SK-N-SH treated with all-trans-retinoic acid at 6 μM for 48 hours (cell line): ENCODE measurements at regions not wholly inside any gene's neighbourhood (a gene's known extent, or its start where the extent isn't known, plus 50 kb on each side); places are given as distances from the start of the nearest gene placed in this dataset.

ENCODE experiments used
- ATAC-seq: fragments of 200-7000 bp; cut with Tn5 transposase; 3 replicates; pipeline ENCODE4 v1.9.1; 2020; ENCODE audit warnings: mild to moderate bottlenecking, moderate library complexity
- ARNTL ChIP-seq: fragments of 450-650 bp; formaldehyde crosslinking; IDR thresholded peaks from 2 replicates; pipeline ENCODE4 v1.5.0; 2020; ENCODE audit warnings: low read depth, mild to moderate bottlenecking, moderate library complexity, borderline replicate concordance
- BACH2 ChIP-seq: fragments of 250-450 bp; sonication (Bioruptor Pico); IDR thresholded peaks from 2 replicates; pipeline ENCODE4 v1.9.0; 2021; ENCODE audit warnings: mild to moderate bottlenecking, borderline replicate concordance
- CREB5 ChIP-seq: fragments of 250-450 bp; sonication (Bioruptor Pico); IDR thresholded peaks from 2 replicates; pipeline ENCODE4 v1.5.1; 2020; ENCODE audit warnings: low read depth, mild to moderate bottlenecking, moderate library complexity
- CSRNP3 ChIP-seq: fragments of 250-450 bp; sonication (Bioruptor Pico); IDR thresholded peaks from 2 replicates; pipeline ENCODE4 v1.5.1; 2021; ENCODE audit warnings: mild to moderate bottlenecking, moderate library complexity
- ESRRG ChIP-seq: fragments of 250-450 bp; sonication (Bioruptor Pico); IDR thresholded peaks from 2 replicates; pipeline ENCODE4 v1.6.1; 2021; ENCODE audit warnings: mild to moderate bottlenecking
- GLIS3 ChIP-seq: fragments of 250-450 bp; sonication (Bioruptor Pico); IDR thresholded peaks from 2 replicates; pipeline ENCODE4 v1.5.0; 2020; ENCODE audit warnings: mild to moderate bottlenecking, moderate library complexity
- ISL1 ChIP-seq: fragments of 250-450 bp; sonication (Bioruptor Pico); IDR thresholded peaks from 2 replicates; pipeline ENCODE4 v2.1.2; 2022; ENCODE audit warnings: mild to moderate bottlenecking, moderate library complexity
- PATZ1 ChIP-seq: fragments of 250-450 bp; sonication (Bioruptor Pico); IDR thresholded peaks from 2 replicates; pipeline ENCODE4 v1.8.0; 2020; ENCODE audit warnings: mild to moderate bottlenecking, moderate library complexity, borderline replicate concordance
- POU6F1 ChIP-seq: fragments of 250-450 bp; sonication (Bioruptor Pico); IDR thresholded peaks from 2 replicates; pipeline ENCODE4 v1.8.0; 2021; ENCODE audit warnings: low read depth, mild to moderate bottlenecking, moderate library complexity, borderline replicate concordance
- PPARA ChIP-seq: fragments of 250-450 bp; sonication (Bioruptor Pico); IDR thresholded peaks from 2 replicates; pipeline ENCODE4 v1.5.0; 2020; ENCODE audit warnings: mild to moderate bottlenecking, borderline replicate concordance
- RARB ChIP-seq: fragments of 250-450 bp; sonication (Bioruptor Pico); IDR thresholded peaks from 2 replicates; pipeline ENCODE4 v1.8.0; 2021; ENCODE audit warnings: mild to moderate bottlenecking, moderate library complexity
- SNAI2 ChIP-seq: fragments of 250-450 bp; sonication (Bioruptor Pico); IDR thresholded peaks from 2 replicates; pipeline ENCODE4 v1.5.0; 2020; ENCODE audit warnings: mild to moderate bottlenecking, moderate library complexity
- TCF4 ChIP-seq: fragments of 250-450 bp; sonication (Bioruptor Pico); IDR thresholded peaks from 2 replicates; pipeline ENCODE4 v1.8.0; 2021; ENCODE audit warnings: mild to moderate bottlenecking, moderate library complexity, borderline replicate concordance
- TOX ChIP-seq: fragments of 250-450 bp; sonication (Bioruptor Pico); IDR thresholded peaks from 2 replicates; pipeline ENCODE4 v1.8.0; 2021; ENCODE audit warnings: mild to moderate bottlenecking, moderate library complexity, borderline replicate concordance
- TSHZ2 ChIP-seq: fragments of 250-450 bp; sonication (Bioruptor Pico); IDR thresholded peaks from 2 replicates; pipeline ENCODE4 v1.5.0; 2020; ENCODE audit warnings: mild to moderate bottlenecking, moderate library complexity
- ZC3H10 ChIP-seq: fragments of 250-450 bp; sonication (Bioruptor Pico); IDR thresholded peaks from 2 replicates; pipeline ENCODE4 v1.5.1; 2021; ENCODE audit warnings: mild to moderate bottlenecking, moderate library complexity
- ZFP3 ChIP-seq: fragments of 250-450 bp; sonication (Bioruptor Pico); IDR thresholded peaks from 2 replicates; pipeline ENCODE4 v1.5.0; 2020; ENCODE audit warnings: mild to moderate bottlenecking, moderate library complexity
- ZFP30 ChIP-seq: fragments of 450-650 bp; formaldehyde crosslinking; IDR thresholded peaks from 2 replicates; pipeline ENCODE4 v1.5.0; 2022; ENCODE audit warnings: mild to moderate bottlenecking, moderate library complexity
- ZNF70 ChIP-seq: fragments of 450-650 bp; formaldehyde crosslinking; IDR thresholded peaks from 2 replicates; pipeline ENCODE4 v1.5.0; 2020; ENCODE audit warnings: mild to moderate bottlenecking, moderate library complexity
- ZNF8 ChIP-seq: fragments of 450-650 bp; formaldehyde crosslinking; IDR thresholded peaks from 2 replicates; pipeline ENCODE4 v1.5.0; 2020; ENCODE audit warnings: mild to moderate bottlenecking, moderate library complexity

- no peak for ATAC-seq
- TF ChIP-seq TCF4 (CRISPR knock-in tag) (peak; percentile 37; the same call in 1 of the 2 replicates), ZFP3 (CRISPR knock-in tag) (no peak), PPARA (no peak), ISL1 (CRISPR knock-in tag) (no peak), ARNTL (CRISPR knock-in tag) (no peak), RARB (no peak), SNAI2 (no peak)
These were observed 566.2 kb upstream of the NRSN1 start for GRCh38 chr6:23559587-23560343.

GRCh38 chr6:23561732-23562131 lies 564.3 kb upstream of the NRSN1 start:
- ATAC-seq: no peak
- TF ChIP-seq ARNTL (CRISPR knock-in tag) (no peak), CREB5 (CRISPR knock-in tag) (no peak), BACH2 (CRISPR knock-in tag) (no peak)

GRCh38 chr6:23562554-23562953 lies 563.5 kb upstream of the NRSN1 start:
- ATAC-seq: no peak
- TF ChIP-seq ESRRG (CRISPR knock-in tag): no peak
- TF ChIP-seq POU6F1 (CRISPR knock-in tag): no peak
- TF ChIP-seq TOX (CRISPR knock-in tag): no peak
- no peak for TF ChIP-seq ZFP3 (CRISPR knock-in tag)
- TF ChIP-seq CSRNP3 (CRISPR knock-in tag): no peak
- no peak for TF ChIP-seq ZC3H10 (CRISPR knock-in tag)
- no peak for TF ChIP-seq ZNF70
- TF ChIP-seq ARNTL (CRISPR knock-in tag): no peak
- TF ChIP-seq GLIS3 (CRISPR knock-in tag): no peak

GRCh38 chr6:23563323-23563722 lies 562.7 kb upstream of the NRSN1 start:
- TF ChIP-seq ZNF8 (CRISPR knock-in tag) (no peak), ZNF70 (no peak), ZFP3 (CRISPR knock-in tag) (no peak), TSHZ2 (CRISPR knock-in tag) (no peak), CSRNP3 (CRISPR knock-in tag) (no peak), PATZ1 (no peak), POU6F1 (CRISPR knock-in tag) (no peak), RARB (no peak), ARNTL (CRISPR knock-in tag) (no peak), ZC3H10 (CRISPR knock-in tag) (no peak), ZFP30 (CRISPR knock-in tag) (no peak)
- TF ChIP-seq, all 23 proteins: peak for 0
- no peak for ATAC-seq
